ENCODE measurements at regions not wholly inside any gene's neighbourhood (a gene's known extent, or its start where the extent isn't known, plus 50 kb on each side); places are given as distances from the start of the nearest gene placed in this dataset.

- H3K4me1 ChIP-seq (ENCODE audit: control insufficient read depth, insufficient read depth, low read length), result peaks cover 19% of the 10 kb centered on the region
- no peaks in the 10 kb centered on the region for H3K79me2 ChIP-seq (ENCODE audit: control insufficient read depth, insufficient read depth, low read length)
- no peak overlapping the region for H3K4me2 ChIP-seq (ENCODE audit: control insufficient read depth, insufficient read depth)
- no peaks in the 10 kb centered on the region for H3K9me3 ChIP-seq (replicated peaks; ENCODE audit: control insufficient read depth, insufficient read depth, low read length)
- ATAC-seq (no peak), FAIRE-seq (no peak), DNase-seq (ENCODE audit: low read depth, low spot score) (no peak)
- H4K20me1 ChIP-seq (ENCODE audit: control insufficient read depth, insufficient read depth), result no peaks in the 10 kb centered on the region
- no TSS peak for BruUV-seq (replicated peaks)
- RAD21 ChIA-PET (ENCODE audit: unreplicated experiment), result interaction anchor here (1.5 kb wide), 1 partner anchor 10 kb away, joined by 5 read pairs; no protein-coding TSS in a partner anchor
- SMC1A ChIA-PET (ENCODE audit: uncharacterized antibody, unreplicated experiment), result interaction anchor here (0.9 to 1.8 kb wide), 3 partner anchors 9 to 36 kb away, joined by 3 to 8 read pairs (median 3); no protein-coding TSS in a partner anchor
- H3K4me3 ChIP-seq, result no peak overlapping the region
- H3K27ac ChIP-seq (ENCODE audit: control insufficient read depth, insufficient read depth), result no peak overlapping the region
- no peak overlapping the region for H3K9ac ChIP-seq (ENCODE audit: control insufficient read depth, insufficient read depth, low read length)
- TF ChIP-seq ASH2L (IDR thresholded peaks at IDR 0.05; ENCODE audit: borderline replicate concordance, low read depth) (no peak), ELK1 (IDR thresholded peaks at IDR 0.05; ENCODE audit: low read depth, low read length) (no peak), CBFB (IDR thresholded peaks at IDR 0.05; ENCODE audit: low read depth) (no peak), RUNX3 (IDR thresholded peaks at IDR 0.05; ENCODE audit: low read length) (no peak), TCF12 (IDR thresholded peaks at IDR 0.05; ENCODE audit: low read depth, low read length) (no peak), RBBP5 (conservative IDR thresholded peaks at IDR 0.05) (no peak), KLF5 (IDR thresholded peaks at IDR 0.05; ENCODE audit: partially characterized antibody) (no peak), ZBED1 (IDR thresholded peaks at IDR 0.05; ENCODE audit: borderline replicate concordance) (no peak), HSF1 (IDR thresholded peaks at IDR 0.05; ENCODE audit: low read depth, low read length) (no peak), GABPA (IDR thresholded peaks at IDR 0.05; ENCODE audit: low read depth) (no peak), SP1 (IDR thresholded peaks at IDR 0.05; ENCODE audit: low read depth, low read length) (no peak), SREBF2 (IDR thresholded peaks at IDR 0.05; ENCODE audit: low read length) (no peak), MYC (IDR thresholded peaks at IDR 0.05; ENCODE audit: insufficient read depth, insufficient read length, insufficient replicate concordance, low read length, severe bottlenecking) (no peak), NFIC (IDR thresholded peaks at IDR 0.05; ENCODE audit: low read depth, low read length) (no peak), SMC3 (IDR thresholded peaks at IDR 0.05; ENCODE audit: borderline replicate concordance, low read length) (no peak), SRF (IDR thresholded peaks at IDR 0.05; ENCODE audit: low read depth in 2 of 2, low read length in 2 of 2) (no peak), DPF2 (IDR thresholded peaks at IDR 0.05) (no peak)
- POLR2A ChIA-PET, result no interaction called here
- CTCF ChIA-PET, result interaction anchor here (3.2 kb wide), 1 partner anchor 10 kb away, joined by 15 read pairs; no protein-coding TSS in a partner anchor
- H3K36me3 ChIP-seq (ENCODE audit: control insufficient read depth in 2 of 2, insufficient read depth in 2 of 2, low read length in 1 of 2), result no peaks in the 10 kb centered on the region
- in situ Hi-C loops (cut with MboI) (no loop called here), intact Hi-C loops (cut with micrococcal nuclease; ENCODE audit: unreplicated experiment) (no loop called here)
- no peak overlapping the region for H2AFZ ChIP-seq (ENCODE audit: control insufficient read depth, low read depth, low read length)
- 62% methylated on average over 10 of the region's 10 CpGs for WGBS (ENCODE audit: insufficient coverage, insufficient replicate concordance, low lambda C conversion rate, missing lambda C conversion rate)
- no peaks in the 10 kb centered on the region for H3K27me3 ChIP-seq (replicated peaks in 1 of 2; ENCODE audit: control insufficient read depth in 2 of 2, insufficient read depth in 2 of 2, low read length in 1 of 2)
Measured at GRCh38 chr5:174301848-174302625, 256.5 kb downstream of the NSG2 start.

Measured in GM12878 (cell line).